ENCODE measurements at regions not wholly inside any gene's neighbourhood (a gene's known extent, or its start where the extent isn't known, plus 50 kb on each side); places are given as distances from the start of the nearest gene placed in this dataset.

DNA sequence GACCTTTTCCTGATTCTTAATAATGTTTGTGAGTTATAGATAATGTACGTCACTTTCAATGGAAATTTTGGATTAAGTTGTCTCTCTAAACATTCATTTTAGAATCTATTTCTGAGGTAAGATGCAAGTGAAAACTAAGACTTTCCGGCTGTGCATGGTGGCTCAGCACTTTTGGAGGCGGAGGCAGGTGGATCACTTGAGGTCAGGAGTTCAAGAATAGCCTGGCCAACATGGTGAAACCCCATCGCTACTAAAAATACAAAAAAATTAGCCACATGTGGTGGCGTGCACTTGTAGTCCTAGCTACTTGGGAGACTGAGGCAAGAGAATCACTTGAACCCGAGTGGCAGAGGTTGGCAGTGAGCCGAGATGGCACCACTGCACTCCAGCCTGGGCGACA is 524.6 kb upstream of the SLIT2 start:
- H3K27me3 ChIP-seq (ENCODE audit: control insufficient read depth, insufficient read depth, low read length) = no peaks in the 10 kb centered on the region
- H3K36me3 ChIP-seq (ENCODE audit: control insufficient read depth, insufficient read depth, low read length) = no peaks in the 10 kb centered on the region
- no peak for TF ChIP-seq CTCF (IDR thresholded peaks at IDR 0.05; ENCODE audit: insufficient read depth, low read length, poor library complexity, severe bottlenecking)
- no peak overlapping the region for H3K4me3 ChIP-seq (ENCODE audit: low read depth, low read length)
- no peak for DNase-seq (ENCODE audit: low read depth)

GRCh38 chr4:19725130-19725529 is 526.6 kb upstream of the SLIT2 start:
- no peaks in the 10 kb centered on the region for H3K36me3 ChIP-seq (ENCODE audit: control insufficient read depth, insufficient read depth, low read length)
- DNase-seq (ENCODE audit: low read depth) = no peak
- no peak for TF ChIP-seq CTCF (IDR thresholded peaks at IDR 0.05; ENCODE audit: insufficient read depth, low read length, poor library complexity, severe bottlenecking)
- no peak overlapping the region for H3K4me3 ChIP-seq (ENCODE audit: low read depth, low read length)
- H3K27me3 ChIP-seq (ENCODE audit: control insufficient read depth, insufficient read depth, low read length) = no peaks in the 10 kb centered on the region

GRCh38 chr4:19722404-19722803 is 529.3 kb upstream of the SLIT2 start:
- no peak for TF ChIP-seq CTCF (IDR thresholded peaks at IDR 0.05; ENCODE audit: insufficient read depth, low read length, poor library complexity, severe bottlenecking)
- Histone ChIP-seq H3K36me3 (ENCODE audit: control insufficient read depth, insufficient read depth, low read length) (no peaks in the 10 kb centered on the region), H3K27me3 (ENCODE audit: control insufficient read depth, insufficient read depth, low read length) (no peaks in the 10 kb centered on the region), H3K4me3 (ENCODE audit: low read depth, low read length) (no peak overlapping the region)
- no peak for DNase-seq (ENCODE audit: low read depth)

DNA sequence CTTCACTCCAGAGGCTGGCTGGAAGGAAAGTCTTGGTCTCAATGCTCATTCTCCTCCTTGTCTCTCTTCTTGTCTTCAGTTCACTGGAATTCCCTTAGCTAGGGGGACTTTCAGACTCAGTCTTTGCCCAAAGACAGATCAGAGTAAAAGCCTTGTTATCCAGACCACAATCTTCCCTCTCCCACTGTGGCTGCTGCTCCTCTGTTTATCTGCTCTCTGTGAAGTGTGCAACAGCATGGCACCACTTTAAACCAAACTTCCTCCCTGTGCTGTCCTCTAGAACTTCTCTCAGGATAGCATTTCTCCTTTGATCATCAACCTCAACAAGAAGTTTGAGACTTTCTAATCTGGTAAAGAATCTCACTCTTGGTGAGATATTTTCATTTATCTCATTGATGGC is 530.1 kb upstream of the SLIT2 start:
- Histone ChIP-seq H3K36me3 (ENCODE audit: control insufficient read depth, insufficient read depth, low read length) (no peaks in the 10 kb centered on the region), H3K4me3 (ENCODE audit: low read depth, low read length) (no peak overlapping the region), H3K27me3 (ENCODE audit: control insufficient read depth, insufficient read depth, low read length) (no peaks in the 10 kb centered on the region)
- no peak for TF ChIP-seq CTCF (IDR thresholded peaks at IDR 0.05; ENCODE audit: insufficient read depth, low read length, poor library complexity, severe bottlenecking)
- DNase-seq (ENCODE audit: low read depth) = no peak

DNA sequence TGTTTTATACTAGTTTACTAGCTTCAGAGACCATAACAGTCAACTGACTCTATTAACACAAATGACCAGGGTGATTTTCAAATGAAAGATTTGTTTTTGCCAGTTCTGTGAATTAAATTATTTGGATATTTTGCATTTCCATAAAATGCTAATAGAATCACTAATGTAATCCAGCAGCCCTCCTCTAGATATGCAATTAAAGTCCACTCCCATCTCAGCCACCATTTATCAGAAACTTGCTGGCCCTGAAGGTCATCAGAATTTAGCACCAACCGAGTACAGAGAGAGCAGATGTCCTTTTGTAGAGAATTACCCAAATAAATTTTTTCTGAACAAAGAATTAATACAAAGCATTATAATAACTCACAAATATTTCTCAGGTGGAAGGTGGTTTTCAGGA is 531.1 kb upstream of the SLIT2 start:
- no peak for DNase-seq (ENCODE audit: low read depth)
- TF ChIP-seq CTCF (IDR thresholded peaks at IDR 0.05; ENCODE audit: insufficient read depth, low read length, poor library complexity, severe bottlenecking) = no peak
- Histone ChIP-seq H3K4me3 (ENCODE audit: low read depth, low read length) (no peak overlapping the region), H3K36me3 (ENCODE audit: control insufficient read depth, insufficient read depth, low read length) (no peaks in the 10 kb centered on the region), H3K27me3 (ENCODE audit: control insufficient read depth, insufficient read depth, low read length) (no peaks in the 10 kb centered on the region)

- Histone ChIP-seq H3K4me3 (ENCODE audit: low read depth, low read length) (no peak overlapping the region), H3K27me3 (ENCODE audit: control insufficient read depth, insufficient read depth, low read length) (no peaks in the 10 kb centered on the region), H3K36me3 (ENCODE audit: control insufficient read depth, insufficient read depth, low read length) (no peaks in the 10 kb centered on the region)
- DNase-seq (ENCODE audit: low read depth) = no peak
- TF ChIP-seq CTCF (IDR thresholded peaks at IDR 0.05; ENCODE audit: insufficient read depth, low read length, poor library complexity, severe bottlenecking) = no peak
Measured at GRCh38 chr4:19720190-19720589, 531.5 kb upstream of the SLIT2 start.
